Adrenal gland (tissue), 9 donors: ENCODE measurements at regions not wholly inside any gene's neighbourhood (a gene's known extent, or its start where the extent isn't known, plus 50 kb on each side); places are given as distances from the start of the nearest gene placed in this dataset.

Source experiments
- DNase-seq, 7 donors: peaks; one replicate each; pipeline ENCODE4 v3.0.0-alpha.2; 2019 to 2020
- H3K27ac ChIP-seq, 5 donors: fragments of 200-600 bp; sonication (generic) in 4 of 5; 1 replicate in 3 of 5; 2 replicates in 2 of 5; pipeline versions ENCODE4 v1.5.1 to v1.8.0; 2016 to 2020; ENCODE audit warnings: mild to moderate bottlenecking in 1 of 5
- H3K27me3 ChIP-seq: fragments of 200-600 bp; 2 replicates; pipeline ENCODE4 v1.8.0; 2021
- H3K36me3 ChIP-seq, 2 donors: fragments of 200-600 bp; replicated peaks in 1 of 2; 1 replicate in 1 of 2; 2 replicates in 1 of 2; pipeline versions ENCODE4 v1.5.1 to v1.8.0; 2018 to 2022
- H3K4me1 ChIP-seq, 2 donors: fragments of 200-600 bp; replicated peaks in 1 of 2; 1 replicate in 1 of 2; 2 replicates in 1 of 2; pipeline versions ENCODE4 v1.5.1 to v1.8.0; 2018 to 2021
- H3K4me3 ChIP-seq, 4 donors: fragments of 200-600 bp; sonication (generic) in 3 of 4; one replicate each; pipeline ENCODE4 v1.5.1; 2016 to 2018
- H3K9me3 ChIP-seq, 3 donors: fragments of 200-600 bp; sonication (generic) in 1 of 3; replicated peaks in 1 of 3; 1 replicate in 2 of 3; 2 replicates in 1 of 3; pipeline versions ENCODE4 v1.5.1 to v1.8.0; 2016 to 2021
- CTCF ChIP-seq, 6 experiments: fragments of 450-650 bp in 4 of 6; fragments of 200-600 bp in 2 of 6; sonication (generic) in 1 of 6; IDR thresholded peaks; 1 replicate in 5 of 6; 2 replicates in 1 of 6; pipeline versions ENCODE4 v1.5.1 to v1.8.0; 2016 to 2021; ENCODE audit warnings: antibody characterized with exemption in 6 of 6, mild to moderate bottlenecking in 2 of 6, moderate library complexity in 1 of 6
- POLR2A ChIP-seq, 2 donors: fragments of 450-650 bp; IDR thresholded peaks; one replicate each; pipeline ENCODE4 v1.6.1; 2017; ENCODE audit warnings: antibody characterized with exemption in 2 of 2, mild to moderate bottlenecking in 2 of 2, moderate library complexity in 1 of 2
- WGBS, 4 donors: extraction: QIAGEN DNeasy Blood & Tissue Kit in 2 of 4; methylation state at CpG; one replicate each; pipeline versions ENCODE4 v1.1.5 to v1.1.7; 2013 to 2017; 5-methylcytosine and 5-hydroxymethylcytosine counted together
- intact Hi-C, 2 donors: fragments of 100-400 bp; cut with DNase I; formaldehyde crosslinking; loops; one replicate each; pipeline versions ENCODE4 v1.14.1 to v1.15.0; 2022 to 2023
- donor health status: healthy with polysubstance abuse.
- donor health status: Bipolar disorder and iron deficiency.
- donor health status: DM: yes; HTN: yes; CAD: no.
- donor health status: DM: no; HTN: no; CAD: no.
- donor health status: DM: no; HTN: no; CAD: no.

GRCh38 chr3:89622063-89622700, 514.8 kb downstream of the EPHA3 start:
- Histone ChIP-seq H3K4me1 (no peaks in the 10 kb centered on the region), H3K27me3 (no peaks in the 10 kb centered on the region), H3K36me3 (no peaks in the 10 kb centered on the region), H3K27ac (no peak overlapping the region), H3K9me3 (no peaks in the 10 kb centered on the region), H3K4me3 (no peak overlapping the region)
- TF ChIP-seq POLR2A (IDR thresholded peaks at IDR 0.05): no peak
- no peak for TF ChIP-seq CTCF (IDR thresholded peaks at IDR 0.05)
- WGBS, 4 donors: 68 to 71% (median 70%) methylated on average over 4 of the region's 4 CpGs
- no peak for DNase-seq
- intact Hi-C loops: no loop called here

GRCh38 chr3:89624494-89624893, 517.1 kb downstream of the EPHA3 start:
- no peaks in the 10 kb centered on the region for H3K36me3 ChIP-seq
- no peaks in the 10 kb centered on the region for H3K9me3 ChIP-seq
- H3K27me3 ChIP-seq: no peaks in the 10 kb centered on the region
- intact Hi-C loops: no loop called here
- H3K4me1 ChIP-seq: no peaks in the 10 kb centered on the region
- no peak overlapping the region for H3K4me3 ChIP-seq
- no peak for DNase-seq
- no peak overlapping the region for H3K27ac ChIP-seq
- TF ChIP-seq CTCF (IDR thresholded peaks at IDR 0.05): no peak
- TF ChIP-seq POLR2A (IDR thresholded peaks at IDR 0.05): no peak
- 73 to 87% (median 78%) methylated on average over 4 of the region's 4 CpGs for WGBS, 4 donors

GRCh38 chr3:89625945-89626344, 518.5 kb downstream of the EPHA3 start:
- Histone ChIP-seq H3K36me3 (no peaks in the 10 kb centered on the region), H3K9me3 (no peaks in the 10 kb centered on the region), H3K4me3 (no peak overlapping the region), H3K27me3 (no peaks in the 10 kb centered on the region), H3K27ac (no peak overlapping the region), H3K4me1 (no peaks in the 10 kb centered on the region)
- intact Hi-C loops: no loop called here
- 47 to 55% (median 52%) methylated on average over 2 of the region's 2 CpGs for WGBS, 4 donors
- TF ChIP-seq CTCF (IDR thresholded peaks at IDR 0.05) (no peak), POLR2A (IDR thresholded peaks at IDR 0.05) (no peak)
- DNase-seq: no peak

GRCh38 chr3:89628856-89629670, 521.6 kb downstream of the EPHA3 start:
- 61 to 76% (median 71%) methylated on average over 5 of the region's 5 CpGs for WGBS, 4 donors
- intact Hi-C loops: no loop called here
- no peak overlapping the region for H3K4me3 ChIP-seq

More at GRCh38 chr3:89628856-89629670, 521.6 kb downstream of the EPHA3 start:
- no peak for DNase-seq
- H3K36me3 ChIP-seq: no peaks in the 10 kb centered on the region
- H3K27ac ChIP-seq: no peak overlapping the region
- TF ChIP-seq POLR2A (IDR thresholded peaks at IDR 0.05): no peak
- no peak for TF ChIP-seq CTCF (IDR thresholded peaks at IDR 0.05)
- no peaks in the 10 kb centered on the region for H3K4me1 ChIP-seq
- H3K9me3 ChIP-seq: peaks cover 0 to 6% (median 0%) of the 10 kb centered on the region in 3 donors
- H3K27me3 ChIP-seq: no peaks in the 10 kb centered on the region
